Head of caudate nucleus (tissue), 42 donors: ENCODE measurements at regions not wholly inside any gene's neighbourhood (a gene's known extent, or its start where the extent isn't known, plus 50 kb on each side); places are given as distances from the start of the nearest gene placed in this dataset.

Experiments used
- DNase-seq, 42 donors: peaks; one replicate each; pipeline versions ENCODE4 v3.0.0 to v3.0.0-alpha.2; 2020 to 2021; ENCODE audit warnings: mixed read lengths in 7 of 42
- intact Hi-C: fragments of 100-400 bp; cut with DNase I; formaldehyde crosslinking; loops from one replicate; pipeline ENCODE4 v1.15.0; 2022

GRCh38 chr2:43033016-43033270, 193.5 kb downstream of the ZFP36L2 start:
- no peak for DNase-seq
- intact Hi-C loops, result no loop called here

- intact Hi-C loops, result no loop called here
- DNase-seq, result no peak
These were observed 194.0 kb downstream of the ZFP36L2 start for GRCh38 chr2:43032213-43033015.

- intact Hi-C loops, result no loop called here
- no peak for DNase-seq
These were observed 194.8 kb downstream of the ZFP36L2 start for GRCh38 chr2:43031471-43032212.

GRCh38 chr2:43030551-43031307, 195.7 kb downstream of the ZFP36L2 start:
- DNase-seq, result no peak
- intact Hi-C loops, result no loop called here

DNA sequence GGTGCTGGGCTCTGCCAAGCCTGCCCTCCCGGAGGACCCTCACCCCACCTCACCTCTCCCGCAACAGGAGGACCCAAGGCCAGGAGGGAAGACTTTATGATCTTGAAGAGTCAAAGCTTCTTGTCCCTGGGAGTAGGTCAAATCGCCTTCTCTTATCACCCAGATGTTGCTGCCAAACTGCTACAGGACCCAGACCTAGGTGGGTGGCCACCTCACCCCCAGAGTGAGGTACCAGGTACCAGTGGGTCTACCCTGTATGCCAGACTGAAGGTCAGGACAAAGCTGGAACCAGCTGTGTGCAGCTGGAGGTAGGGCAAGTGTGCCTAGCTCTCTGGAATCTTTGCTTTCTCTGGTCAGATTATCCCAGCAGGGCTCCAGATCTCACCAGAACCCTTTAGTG, 197.2 kb downstream of the ZFP36L2 start:
- intact Hi-C loops, result loop anchor here (5.0 kb wide), 1 partner anchor 73 kb away; no protein-coding TSS in a partner anchor

DNA sequence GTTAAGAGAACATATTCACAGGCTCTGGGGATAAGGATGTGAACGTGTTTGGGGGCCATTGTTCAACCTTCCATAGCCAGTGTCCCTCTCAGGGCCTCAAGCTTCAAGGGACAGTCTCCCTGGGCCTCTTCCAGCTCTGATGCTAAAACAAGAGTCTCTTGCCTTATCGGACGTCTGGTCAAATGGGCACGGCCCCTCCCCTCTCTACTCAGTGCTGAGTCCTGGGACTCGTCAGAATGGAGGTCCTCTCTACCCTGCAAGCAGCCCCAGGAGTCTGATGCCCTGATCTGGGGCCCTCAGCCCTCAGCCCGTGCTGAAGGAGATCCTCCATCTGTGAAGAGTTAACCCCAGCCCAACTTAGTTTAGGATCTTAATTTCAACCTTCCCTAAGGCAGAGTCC, 198.2 kb downstream of the ZFP36L2 start:
- DNase-seq, result no peak
- intact Hi-C loops, result loop anchor here (5.0 kb wide), 1 partner anchor 74 kb away; no protein-coding TSS in a partner anchor

More for the DNA sequence above, 197.2 kb downstream of the ZFP36L2 start:
- DNase-seq, result no peak

DNA sequence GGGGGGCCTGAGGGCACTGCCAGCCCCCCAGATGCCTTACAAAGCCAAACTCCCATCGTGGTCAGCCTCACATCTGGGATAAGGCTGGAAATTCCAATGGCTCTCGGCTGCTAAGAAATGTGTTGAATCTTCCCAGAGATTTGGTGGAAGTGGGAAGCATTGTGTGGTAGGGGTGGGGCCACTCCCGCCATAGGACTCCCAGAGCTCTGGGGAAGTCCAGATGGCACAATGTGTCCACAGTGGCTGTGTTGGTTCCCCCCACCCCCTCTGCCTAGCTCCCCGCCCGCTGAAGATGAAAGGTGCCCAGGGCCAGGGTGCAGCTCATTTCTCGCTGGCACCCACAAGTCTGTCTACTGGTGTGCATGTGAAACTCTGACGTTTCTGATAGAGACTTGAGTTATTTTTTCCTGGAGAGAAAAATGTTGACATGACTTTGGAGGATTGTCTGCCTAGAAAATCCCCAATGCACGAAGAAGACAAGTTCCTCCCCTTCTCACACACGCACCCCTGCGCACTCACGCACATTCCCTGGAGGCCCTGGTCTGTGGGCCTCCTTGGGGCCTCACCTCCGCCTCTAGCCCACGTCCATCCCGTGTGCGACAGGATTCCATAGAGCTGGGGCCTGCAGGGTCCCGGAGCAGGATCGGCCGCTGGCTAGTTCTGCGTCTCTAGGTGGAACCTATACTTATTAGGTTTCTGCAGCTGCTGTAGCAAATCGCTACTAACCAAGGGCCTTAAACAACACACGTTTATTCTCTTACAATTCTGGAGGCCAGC, 199.1 kb downstream of the ZFP36L2 start:
- intact Hi-C loops, result loop anchor here (5.0 kb wide), 1 partner anchor 75 kb away; no protein-coding TSS in a partner anchor
- DNase-seq, result peak in 5 of 42 donors; percentile 27 to 49 (median 35)

DNA sequence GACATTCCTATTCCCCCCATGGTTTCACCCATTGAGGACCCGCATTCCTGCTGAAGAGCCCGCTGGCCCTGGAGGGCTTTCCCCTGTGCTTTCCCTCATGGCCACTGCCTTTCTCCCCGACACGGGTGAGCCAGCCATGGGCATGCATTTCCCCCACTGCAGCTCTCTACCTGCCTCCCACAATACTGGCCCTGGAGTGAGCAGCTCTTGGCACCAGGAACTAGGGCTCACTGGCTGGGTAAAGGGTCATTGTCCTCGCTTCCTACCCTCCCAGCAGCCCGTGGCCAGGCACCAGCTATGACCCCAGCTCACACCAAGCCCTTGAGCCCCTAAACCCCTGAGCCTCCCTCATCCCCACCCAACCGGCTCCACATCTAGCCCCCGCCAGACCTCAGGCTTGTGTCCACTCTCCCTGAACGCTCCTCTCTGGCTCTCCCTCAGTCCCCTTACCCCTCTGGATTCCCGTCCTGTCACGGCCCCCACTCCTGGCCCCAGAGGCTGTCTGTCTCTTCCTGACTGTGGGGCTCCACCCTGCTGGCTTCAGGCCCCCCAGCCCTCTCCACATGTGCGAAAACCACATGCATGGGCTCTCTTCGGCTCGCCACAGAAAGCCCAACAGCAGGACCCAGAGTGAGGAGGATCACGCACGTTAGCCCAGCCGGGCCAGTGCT, 199.8 kb downstream of the ZFP36L2 start:
- intact Hi-C loops, result loop anchor here (5.0 kb wide), 1 partner anchor 76 kb away; no protein-coding TSS in a partner anchor

DNA sequence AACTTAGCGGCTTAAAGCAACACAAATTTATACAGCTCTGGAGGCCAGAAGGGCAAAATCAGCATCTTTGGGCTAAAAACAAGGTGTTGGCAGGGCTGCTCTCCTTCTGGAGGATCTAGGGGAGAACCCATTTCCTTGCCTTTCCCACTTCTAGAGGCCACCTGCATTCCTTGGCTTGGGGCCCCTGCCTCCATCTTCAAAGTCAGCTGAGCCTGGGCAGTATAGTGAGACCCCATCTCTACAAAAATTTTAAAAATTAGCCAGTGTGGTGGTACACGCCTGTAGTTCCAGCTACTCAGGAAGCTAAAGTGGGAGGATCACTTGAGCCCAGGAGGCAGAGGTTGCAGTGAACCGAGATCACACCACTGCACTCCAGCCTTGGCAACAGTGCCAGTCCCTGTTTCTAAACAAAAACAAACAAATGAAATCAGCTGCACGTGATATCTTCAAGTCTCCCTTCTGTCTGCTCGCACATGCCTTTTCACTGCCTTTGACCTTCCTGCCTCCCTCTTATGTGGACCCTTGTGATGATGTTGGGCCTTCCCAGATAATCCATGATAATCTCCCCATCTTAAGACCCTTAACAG, 200.6 kb downstream of the ZFP36L2 start:
- DNase-seq, result no peak
- intact Hi-C loops, result loop anchor here (2.0 to 5.0 kb wide), 2 partner anchors 76 to 201 kb away; partner anchors contain the start of gene ZFP36L2

More for the DNA sequence above, 199.8 kb downstream of the ZFP36L2 start:
- DNase-seq, result no peak

- intact Hi-C loops, result loop anchor here (2.0 to 5.0 kb wide), 2 partner anchors 78 to 202 kb away; partner anchors contain the start of gene ZFP36L2
- peak; percentile 31 to 93 (median 79) for DNase-seq
These were observed 201.8 kb downstream of the ZFP36L2 start for GRCh38 chr2:43024515-43025011.

DNA sequence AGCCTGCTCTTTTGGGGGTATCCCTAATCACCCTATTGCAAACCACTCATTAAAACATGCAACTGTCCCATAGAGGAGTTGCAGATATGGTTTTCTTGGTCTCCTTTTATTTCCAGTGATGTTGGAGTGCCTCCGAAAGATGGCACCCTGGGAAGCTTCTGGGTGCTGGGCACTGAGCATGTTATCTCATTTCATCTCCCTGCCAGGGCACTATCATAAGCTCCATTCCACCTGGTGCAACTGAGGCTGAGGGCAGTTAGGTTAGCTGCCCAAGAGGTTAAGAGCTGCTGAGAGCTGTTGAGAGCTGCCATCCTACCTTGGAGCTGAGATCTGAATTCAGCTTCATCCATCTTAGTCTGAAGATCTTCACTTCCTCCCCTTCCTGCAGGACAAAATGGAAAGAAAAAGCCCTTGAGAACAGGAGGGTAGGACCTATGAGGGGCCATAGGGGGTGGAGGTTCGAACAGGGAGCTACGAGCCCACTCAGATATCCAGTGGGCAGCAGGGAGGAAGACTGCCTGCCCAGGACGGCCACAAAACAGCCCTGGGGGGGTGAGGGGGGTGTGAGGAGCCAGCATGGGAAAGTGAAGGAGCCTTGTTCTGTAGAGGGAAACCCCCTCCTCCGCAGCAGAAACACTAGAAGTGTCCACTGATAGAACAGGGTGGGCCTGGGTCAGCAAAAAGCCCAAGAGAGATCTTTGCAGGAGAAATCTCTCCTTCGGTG, 202.5 kb downstream of the ZFP36L2 start:
- DNase-seq, result no peak
- intact Hi-C loops, result loop anchor here (2.0 kb wide), 2 partner anchors 49 to 203 kb away; partner anchors contain the start of gene ZFP36L2

GRCh38 chr2:43022896-43023295, 203.5 kb downstream of the ZFP36L2 start:
- DNase-seq, result no peak

DNA sequence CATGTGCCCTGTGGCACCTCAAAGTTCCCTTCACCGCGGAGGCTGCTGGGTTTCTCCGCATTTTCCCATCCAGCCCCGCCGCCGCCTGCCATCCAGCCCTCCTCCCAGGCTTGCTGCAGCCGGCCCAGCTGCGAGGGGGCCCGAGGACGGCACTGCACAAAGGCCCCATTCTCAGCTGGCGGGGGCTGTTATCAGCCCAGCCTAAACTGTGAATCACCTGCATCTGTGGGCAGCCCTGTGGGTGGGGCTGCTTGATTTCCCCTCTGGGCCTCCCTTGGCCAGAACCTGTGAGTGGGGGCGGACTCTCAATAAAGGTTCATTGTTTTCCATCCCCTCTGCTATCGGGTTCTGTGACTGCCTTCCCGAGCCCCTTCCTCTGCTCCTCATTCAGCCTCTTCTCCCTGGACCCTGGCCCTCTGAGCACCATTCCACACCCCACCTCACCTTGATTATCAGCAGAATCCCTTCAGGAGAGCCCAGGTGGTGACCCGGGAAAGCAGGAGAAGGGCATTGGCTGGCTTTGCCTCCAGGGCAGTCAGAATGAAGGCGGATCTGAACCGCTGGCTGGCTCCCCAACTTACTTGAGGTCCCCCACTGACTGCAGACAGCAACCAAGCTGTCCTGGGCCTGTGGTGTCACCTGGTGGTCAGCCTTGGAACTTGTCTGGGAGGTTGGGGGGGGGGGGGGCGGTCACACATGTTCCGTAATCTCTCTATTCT, 204.5 kb downstream of the ZFP36L2 start:
- peak; percentile 59 to 93 (median 80) for DNase-seq
- intact Hi-C loops, result loop anchor here (2.0 kb wide), 1 partner anchor 47 kb away; no protein-coding TSS in a partner anchor

More at GRCh38 chr2:43022896-43023295, 203.5 kb downstream of the ZFP36L2 start:
- intact Hi-C loops, result loop anchor here (2.0 kb wide), 1 partner anchor 48 kb away; no protein-coding TSS in a partner anchor

DNA sequence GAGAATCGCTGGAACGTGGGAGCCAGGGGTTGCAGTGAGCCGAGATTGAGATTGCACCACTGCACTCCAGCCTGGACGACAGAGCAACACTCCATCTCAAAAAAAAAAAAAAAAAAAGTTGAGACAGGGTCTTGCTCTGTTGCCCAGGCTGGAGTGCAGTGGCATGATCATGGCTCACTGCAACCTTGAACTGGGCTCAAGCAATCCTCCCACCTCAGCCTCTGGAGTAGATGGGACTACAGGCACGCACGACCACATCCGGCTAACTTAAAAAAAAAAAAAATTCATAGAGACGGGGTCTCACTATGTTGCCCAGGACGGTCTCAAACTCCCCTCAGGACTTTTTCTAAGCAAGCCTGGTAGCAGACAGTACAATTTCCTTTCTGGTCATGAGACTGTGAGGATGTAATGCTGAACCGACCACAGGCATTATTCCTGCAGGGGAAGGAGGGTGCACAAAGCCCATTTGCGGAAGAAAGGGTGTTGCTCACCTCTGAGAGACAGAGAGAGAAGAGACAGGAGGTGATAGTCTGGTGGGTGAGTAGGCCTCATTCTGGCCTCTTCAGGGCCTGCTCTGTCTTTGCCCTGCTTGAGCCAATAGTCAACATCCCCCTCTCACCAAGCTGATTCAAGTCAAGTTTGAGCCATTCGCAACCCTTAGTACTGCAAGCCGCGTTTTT, 205.3 kb downstream of the ZFP36L2 start:
- intact Hi-C loops, result no loop called here
- peak in 1 of 42 donors; percentile 27 for DNase-seq

- DNase-seq, result no peak
- intact Hi-C loops, result no loop called here
These were observed 206.1 kb downstream of the ZFP36L2 start for GRCh38 chr2:43020296-43020695.
